ENCODE measurements at regions not wholly inside any gene's neighbourhood (a gene's known extent, or its start where the extent isn't known, plus 50 kb on each side); places are given as distances from the start of the nearest gene placed in this dataset.

DNA sequence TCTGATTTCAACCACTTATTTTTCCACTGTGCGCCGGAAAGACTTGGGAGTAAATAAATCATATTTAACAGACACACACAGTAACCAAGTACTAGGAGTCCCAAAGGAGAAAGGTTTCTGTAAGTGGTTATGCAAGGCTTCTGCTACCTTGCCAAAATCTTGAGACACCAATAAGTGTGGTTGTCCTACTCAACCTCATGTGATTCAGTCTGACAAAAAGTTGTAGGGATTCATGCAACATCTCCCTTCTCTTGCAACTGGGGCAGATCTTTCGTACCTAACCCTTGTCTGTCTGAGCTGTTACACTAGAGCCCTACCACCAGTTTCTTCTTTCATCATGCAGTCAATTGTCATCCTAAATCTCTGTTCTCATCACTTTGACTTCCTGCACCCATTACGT, 69.9 kb upstream of the NUDT7 start:
- no peak for ATAC-seq
- H3K9me3 ChIP-seq = no peaks in the 10 kb centered on the region
- WGBS, 2 donors = 77 to 78% methylated on average over 4 of the region's 4 CpGs
- TF ChIP-seq, protein P1, sequence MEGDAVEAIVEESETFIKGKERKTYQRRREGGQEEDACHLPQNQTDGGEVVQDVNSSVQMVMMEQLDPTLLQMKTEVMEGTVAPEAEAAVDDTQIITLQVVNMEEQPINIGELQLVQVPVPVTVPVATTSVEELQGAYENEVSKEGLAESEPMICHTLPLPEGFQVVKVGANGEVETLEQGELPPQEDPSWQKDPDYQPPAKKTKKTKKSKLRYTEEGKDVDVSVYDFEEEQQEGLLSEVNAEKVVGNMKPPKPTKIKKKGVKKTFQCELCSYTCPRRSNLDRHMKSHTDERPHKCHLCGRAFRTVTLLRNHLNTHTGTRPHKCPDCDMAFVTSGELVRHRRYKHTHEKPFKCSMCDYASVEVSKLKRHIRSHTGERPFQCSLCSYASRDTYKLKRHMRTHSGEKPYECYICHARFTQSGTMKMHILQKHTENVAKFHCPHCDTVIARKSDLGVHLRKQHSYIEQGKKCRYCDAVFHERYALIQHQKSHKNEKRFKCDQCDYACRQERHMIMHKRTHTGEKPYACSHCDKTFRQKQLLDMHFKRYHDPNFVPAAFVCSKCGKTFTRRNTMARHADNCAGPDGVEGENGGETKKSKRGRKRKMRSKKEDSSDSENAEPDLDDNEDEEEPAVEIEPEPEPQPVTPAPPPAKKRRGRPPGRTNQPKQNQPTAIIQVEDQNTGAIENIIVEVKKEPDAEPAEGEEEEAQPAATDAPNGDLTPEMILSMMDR (IDR thresholded peaks at IDR 0.05) = no peak
- no peak for TF ChIP-seq POLR2A (IDR thresholded peaks at IDR 0.05)
- H3K27ac ChIP-seq = no peak overlapping the region
- no peaks in the 10 kb centered on the region for H3K36me3 ChIP-seq (replicated peaks in 1 of 2; ENCODE audit: insufficient read depth in 1 of 2, low read depth in 2 of 2)
- H3K4me1 ChIP-seq = no peaks in the 10 kb centered on the region
- intact Hi-C loops (cut with DNase I) = no loop called here
- no peaks in the 10 kb centered on the region for H3K27me3 ChIP-seq
- DNase-seq = no peak
- no peak overlapping the region for H3K4me3 ChIP-seq

DNA sequence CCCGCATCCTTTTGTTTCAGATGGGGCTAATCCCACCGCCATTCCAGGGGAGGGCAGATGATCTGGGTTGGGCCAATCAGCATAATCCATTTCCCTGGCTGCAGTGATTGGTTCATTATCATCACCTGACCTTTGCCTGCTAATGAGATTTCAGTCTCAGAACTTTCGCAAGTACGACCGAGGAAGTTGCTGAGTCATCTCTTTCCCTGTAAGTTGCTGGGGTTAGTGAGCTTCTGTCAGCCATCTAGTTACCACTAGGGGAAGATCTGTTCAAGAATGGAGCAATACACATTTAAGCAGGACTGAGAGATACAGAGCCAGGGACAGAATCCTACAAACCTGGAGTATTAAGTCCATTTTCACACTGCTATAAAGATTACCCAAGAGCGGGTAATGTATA, 65.3 kb upstream of the NUDT7 start:
- WGBS, 2 donors = 61 to 64% methylated on average over 6 of the region's 6 CpGs
- Histone ChIP-seq H3K4me3 (no peak overlapping the region), H3K4me1 (no peaks in the 10 kb centered on the region), H3K27me3 (no peaks in the 10 kb centered on the region), H3K9me3 (no peaks in the 10 kb centered on the region), H3K36me3 (replicated peaks in 1 of 2; ENCODE audit: insufficient read depth in 1 of 2, low read depth in 2 of 2) (no peaks in the 10 kb centered on the region), H3K27ac (no peak overlapping the region)
- DNase-seq (no peak), ATAC-seq (no peak)
- no peak for TF ChIP-seq POLR2A (IDR thresholded peaks at IDR 0.05)
- TF ChIP-seq, protein P1 (IDR thresholded peaks at IDR 0.05) = no peak
- intact Hi-C loops (cut with DNase I) = no loop called here

DNA sequence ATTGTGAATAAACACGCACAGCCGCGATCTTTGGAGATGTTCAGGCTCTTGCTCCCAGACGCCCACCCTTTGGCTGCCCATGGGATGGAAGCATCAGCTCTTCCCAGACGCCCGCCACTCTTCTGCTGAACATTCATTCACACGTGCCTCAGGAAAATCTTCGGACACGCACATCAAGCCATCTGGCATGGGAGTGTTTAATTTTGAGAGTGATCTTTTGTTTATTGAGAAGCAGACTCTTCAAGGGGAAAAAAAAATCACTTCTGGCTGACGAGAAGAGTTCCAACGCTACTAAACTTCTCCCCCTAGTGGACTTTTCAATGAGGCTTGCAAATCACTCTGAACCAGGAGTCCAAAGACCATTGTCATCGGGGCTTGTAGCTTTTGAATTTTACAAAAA, 62.0 kb upstream of the NUDT7 start:
- TF ChIP-seq POLR2A (IDR thresholded peaks at IDR 0.05) = no peak
- TF ChIP-seq, protein P1 (IDR thresholded peaks at IDR 0.05) = peak in 6 of 7 experiments; percentile 15 to 43 (median 29)
- ATAC-seq (no peak), DNase-seq (no peak)
- Histone ChIP-seq H3K4me3 (no peak overlapping the region), H3K27ac (no peak overlapping the region), H3K36me3 (replicated peaks in 1 of 2; ENCODE audit: insufficient read depth in 1 of 2, low read depth in 2 of 2) (no peaks in the 10 kb centered on the region), H3K9me3 (peaks cover 0 to 6% (median 0%) of the 10 kb centered on the region in 3 donors), H3K4me1 (no peaks in the 10 kb centered on the region), H3K27me3 (no peaks in the 10 kb centered on the region)
- intact Hi-C loops (cut with DNase I) = no loop called here
- 26 to 32% methylated on average over 12 of the region's 12 CpGs for WGBS, 2 donors

DNA sequence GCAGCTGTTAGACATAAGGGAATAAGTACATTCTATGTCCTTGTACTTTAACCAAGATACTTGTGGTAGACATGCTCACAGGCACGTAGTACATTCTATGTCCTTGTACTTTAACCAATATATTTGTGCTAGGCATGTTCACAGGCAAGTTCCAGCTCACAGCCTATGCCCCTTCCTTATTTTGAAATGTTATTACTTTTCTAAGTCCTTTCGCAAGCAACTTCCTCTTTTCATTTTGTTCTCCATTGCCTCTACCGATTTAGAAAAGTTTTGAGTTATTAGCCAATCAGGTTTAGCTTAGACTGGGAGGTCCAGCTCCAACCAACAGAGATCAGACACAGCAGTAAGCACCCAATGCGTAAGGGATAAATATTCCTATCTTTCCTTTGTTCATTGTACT, 60.1 kb upstream of the NUDT7 start:
- no peak for DNase-seq
- intact Hi-C loops (cut with DNase I) = no loop called here
- H3K27me3 ChIP-seq = no peaks in the 10 kb centered on the region
- no peak overlapping the region for H3K4me3 ChIP-seq
- ATAC-seq = no peak
- H3K4me1 ChIP-seq = no peaks in the 10 kb centered on the region
- no peak for TF ChIP-seq POLR2A (IDR thresholded peaks at IDR 0.05)
- TF ChIP-seq, protein P1 (IDR thresholded peaks at IDR 0.05) = no peak
- 77 to 84% methylated on average over 4 of the region's 4 CpGs for WGBS, 2 donors
- H3K9me3 ChIP-seq = peaks cover 0 to 6% (median 0%) of the 10 kb centered on the region in 3 donors
- no peak overlapping the region for H3K27ac ChIP-seq
- H3K36me3 ChIP-seq (replicated peaks in 1 of 2; ENCODE audit: insufficient read depth in 1 of 2, low read depth in 2 of 2) = no peaks in the 10 kb centered on the region

DNA sequence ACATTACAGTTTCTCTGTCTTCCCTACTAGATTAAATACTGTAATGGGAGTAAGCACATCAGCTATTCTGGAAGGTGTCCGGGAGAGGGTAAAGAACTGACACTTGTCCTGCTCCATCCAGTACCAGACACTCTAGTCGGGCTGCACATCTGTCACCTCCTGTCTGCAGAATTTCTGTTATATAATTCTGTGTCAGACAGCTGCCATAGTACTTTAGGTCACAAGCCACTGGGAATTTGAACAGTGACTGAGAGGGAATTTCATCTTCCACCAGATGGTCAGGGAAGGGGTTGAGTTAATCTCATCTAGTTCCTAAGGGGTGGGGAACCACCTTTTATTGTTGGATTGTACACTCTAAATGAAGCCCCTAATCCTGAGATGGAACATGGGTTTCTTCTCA, 58.6 kb upstream of the NUDT7 start:
- no peak for DNase-seq
- TF ChIP-seq, protein P1 (IDR thresholded peaks at IDR 0.05) = no peak
- TF ChIP-seq POLR2A (IDR thresholded peaks at IDR 0.05) = no peak
- no peaks in the 10 kb centered on the region for H3K27me3 ChIP-seq
- H3K9me3 ChIP-seq = peaks cover 0 to 6% (median 0%) of the 10 kb centered on the region in 3 donors
- no peak for ATAC-seq
- H3K27ac ChIP-seq = no peak overlapping the region
- no peaks in the 10 kb centered on the region for H3K36me3 ChIP-seq (replicated peaks in 1 of 2; ENCODE audit: insufficient read depth in 1 of 2, low read depth in 2 of 2)
- intact Hi-C loops (cut with DNase I) = no loop called here
- H3K4me1 ChIP-seq = no peaks in the 10 kb centered on the region
- 76 to 83% methylated on average over 2 of the region's 2 CpGs for WGBS, 2 donors
- H3K4me3 ChIP-seq = no peak overlapping the region
